ENCODE measurements at regions not wholly inside any gene's neighbourhood (a gene's known extent, or its start where the extent isn't known, plus 50 kb on each side); places are given as distances from the start of the nearest gene placed in this dataset.

DNA sequence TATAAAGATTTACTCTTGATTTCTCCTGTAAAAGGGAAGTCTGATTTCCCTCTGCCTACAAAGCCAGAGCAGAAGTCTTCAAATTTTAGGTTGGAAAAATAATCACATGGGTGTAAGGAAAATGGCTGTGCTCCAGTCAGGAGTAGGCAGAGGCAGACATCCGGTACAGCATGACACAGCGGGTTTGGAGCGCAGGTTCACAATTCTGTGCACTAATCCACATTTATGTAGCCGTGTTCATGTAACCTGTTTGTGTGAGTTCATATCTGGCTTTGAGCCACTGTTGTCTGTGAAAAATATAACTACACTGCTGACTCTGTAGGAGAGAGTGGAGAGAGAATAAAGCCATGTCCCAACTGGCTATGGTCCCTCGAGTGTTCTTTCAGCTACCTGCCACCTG, 248.0 kb downstream of the CASP12 start:
- TF ChIP-seq, protein P1, sequence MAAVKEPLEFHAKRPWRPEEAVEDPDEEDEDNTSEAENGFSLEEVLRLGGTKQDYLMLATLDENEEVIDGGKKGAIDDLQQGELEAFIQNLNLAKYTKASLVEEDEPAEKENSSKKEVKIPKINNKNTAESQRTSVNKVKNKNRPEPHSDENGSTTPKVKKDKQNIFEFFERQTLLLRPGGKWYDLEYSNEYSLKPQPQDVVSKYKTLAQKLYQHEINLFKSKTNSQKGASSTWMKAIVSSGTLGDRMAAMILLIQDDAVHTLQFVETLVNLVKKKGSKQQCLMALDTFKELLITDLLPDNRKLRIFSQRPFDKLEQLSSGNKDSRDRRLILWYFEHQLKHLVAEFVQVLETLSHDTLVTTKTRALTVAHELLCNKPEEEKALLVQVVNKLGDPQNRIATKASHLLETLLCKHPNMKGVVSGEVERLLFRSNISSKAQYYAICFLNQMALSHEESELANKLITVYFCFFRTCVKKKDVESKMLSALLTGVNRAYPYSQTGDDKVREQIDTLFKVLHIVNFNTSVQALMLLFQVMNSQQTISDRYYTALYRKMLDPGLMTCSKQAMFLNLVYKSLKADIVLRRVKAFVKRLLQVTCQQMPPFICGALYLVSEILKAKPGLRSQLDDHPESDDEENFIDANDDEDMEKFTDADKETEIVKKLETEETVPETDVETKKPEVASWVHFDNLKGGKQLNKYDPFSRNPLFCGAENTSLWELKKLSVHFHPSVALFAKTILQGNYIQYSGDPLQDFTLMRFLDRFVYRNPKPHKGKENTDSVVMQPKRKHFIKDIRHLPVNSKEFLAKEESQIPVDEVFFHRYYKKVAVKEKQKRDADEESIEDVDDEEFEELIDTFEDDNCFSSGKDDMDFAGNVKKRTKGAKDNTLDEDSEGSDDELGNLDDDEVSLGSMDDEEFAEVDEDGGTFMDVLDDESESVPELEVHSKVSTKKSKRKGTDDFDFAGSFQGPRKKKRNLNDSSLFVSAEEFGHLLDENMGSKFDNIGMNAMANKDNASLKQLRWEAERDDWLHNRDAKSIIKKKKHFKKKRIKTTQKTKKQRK (IDR thresholded peaks at IDR 0.05; ENCODE audit: borderline replicate concordance, low read depth, low read length) = no peak
- TF ChIP-seq, protein P2, sequence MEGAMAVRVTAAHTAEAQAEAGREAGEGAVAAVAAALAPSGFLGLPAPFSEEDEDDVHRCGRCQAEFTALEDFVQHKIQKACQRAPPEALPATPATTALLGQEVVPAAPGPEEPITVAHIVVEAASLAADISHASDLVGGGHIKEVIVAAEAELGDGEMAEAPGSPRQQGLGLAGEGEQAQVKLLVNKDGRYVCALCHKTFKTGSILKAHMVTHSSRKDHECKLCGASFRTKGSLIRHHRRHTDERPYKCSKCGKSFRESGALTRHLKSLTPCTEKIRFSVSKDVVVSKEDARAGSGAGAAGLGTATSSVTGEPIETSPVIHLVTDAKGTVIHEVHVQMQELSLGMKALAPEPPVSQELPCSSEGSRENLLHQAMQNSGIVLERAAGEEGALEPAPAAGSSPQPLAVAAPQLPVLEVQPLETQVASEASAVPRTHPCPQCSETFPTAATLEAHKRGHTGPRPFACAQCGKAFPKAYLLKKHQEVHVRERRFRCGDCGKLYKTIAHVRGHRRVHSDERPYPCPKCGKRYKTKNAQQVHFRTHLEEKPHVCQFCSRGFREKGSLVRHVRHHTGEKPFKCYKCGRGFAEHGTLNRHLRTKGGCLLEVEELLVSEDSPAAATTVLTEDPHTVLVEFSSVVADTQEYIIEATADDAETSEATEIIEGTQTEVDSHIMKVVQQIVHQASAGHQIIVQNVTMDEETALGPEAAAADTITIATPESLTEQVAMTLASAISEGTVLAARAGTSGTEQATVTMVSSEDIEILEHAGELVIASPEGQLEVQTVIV (CRISPR knock-in tag; IDR thresholded peaks at IDR 0.05; ENCODE audit: borderline replicate concordance) = no peak
- TF ChIP-seq, protein P3, sequence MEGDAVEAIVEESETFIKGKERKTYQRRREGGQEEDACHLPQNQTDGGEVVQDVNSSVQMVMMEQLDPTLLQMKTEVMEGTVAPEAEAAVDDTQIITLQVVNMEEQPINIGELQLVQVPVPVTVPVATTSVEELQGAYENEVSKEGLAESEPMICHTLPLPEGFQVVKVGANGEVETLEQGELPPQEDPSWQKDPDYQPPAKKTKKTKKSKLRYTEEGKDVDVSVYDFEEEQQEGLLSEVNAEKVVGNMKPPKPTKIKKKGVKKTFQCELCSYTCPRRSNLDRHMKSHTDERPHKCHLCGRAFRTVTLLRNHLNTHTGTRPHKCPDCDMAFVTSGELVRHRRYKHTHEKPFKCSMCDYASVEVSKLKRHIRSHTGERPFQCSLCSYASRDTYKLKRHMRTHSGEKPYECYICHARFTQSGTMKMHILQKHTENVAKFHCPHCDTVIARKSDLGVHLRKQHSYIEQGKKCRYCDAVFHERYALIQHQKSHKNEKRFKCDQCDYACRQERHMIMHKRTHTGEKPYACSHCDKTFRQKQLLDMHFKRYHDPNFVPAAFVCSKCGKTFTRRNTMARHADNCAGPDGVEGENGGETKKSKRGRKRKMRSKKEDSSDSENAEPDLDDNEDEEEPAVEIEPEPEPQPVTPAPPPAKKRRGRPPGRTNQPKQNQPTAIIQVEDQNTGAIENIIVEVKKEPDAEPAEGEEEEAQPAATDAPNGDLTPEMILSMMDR (IDR thresholded peaks at IDR 0.05 in 2 of 3, conservative IDR thresholded peaks at IDR 0.05 in 1 of 3; ENCODE audit: insufficient read depth in 2 of 3, low read depth in 1 of 3, low read length in 3 of 3) = no peak
- no peak for TF ChIP-seq JUN (IDR thresholded peaks at IDR 0.05; ENCODE audit: borderline replicate concordance, low read depth, low read length)
- no peak for TF ChIP-seq JUN (CRISPR knock-in tag; IDR thresholded peaks at IDR 0.05; ENCODE audit: borderline replicate concordance)
- no peak for TF ChIP-seq TCF7 (IDR thresholded peaks at IDR 0.05; ENCODE audit: borderline replicate concordance)
- TF ChIP-seq, protein P4, sequence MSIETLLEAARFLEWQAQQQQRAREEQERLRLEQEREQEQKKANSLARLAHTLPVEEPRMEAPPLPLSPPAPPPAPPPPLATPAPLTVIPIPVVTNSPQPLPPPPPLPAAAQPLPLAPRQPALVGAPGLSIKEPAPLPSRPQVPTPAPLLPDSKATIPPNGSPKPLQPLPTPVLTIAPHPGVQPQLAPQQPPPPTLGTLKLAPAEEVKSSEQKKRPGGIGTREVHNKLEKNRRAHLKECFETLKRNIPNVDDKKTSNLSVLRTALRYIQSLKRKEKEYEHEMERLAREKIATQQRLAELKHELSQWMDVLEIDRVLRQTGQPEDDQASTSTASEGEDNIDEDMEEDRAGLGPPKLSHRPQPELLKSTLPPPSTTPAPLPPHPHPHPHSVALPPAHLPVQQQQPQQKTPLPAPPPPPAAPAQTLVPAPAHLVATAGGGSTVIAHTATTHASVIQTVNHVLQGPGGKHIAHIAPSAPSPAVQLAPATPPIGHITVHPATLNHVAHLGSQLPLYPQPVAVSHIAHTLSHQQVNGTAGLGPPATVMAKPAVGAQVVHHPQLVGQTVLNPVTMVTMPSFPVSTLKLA (conservative IDR thresholded peaks at IDR 0.05) = no peak
- no peak for TF ChIP-seq EP300 (IDR thresholded peaks at IDR 0.05; ENCODE audit: low read length)
- TF ChIP-seq POLR2AphosphoS2 (IDR thresholded peaks at IDR 0.05; ENCODE audit: low read length) = no peak
- TF ChIP-seq FOXK2 (conservative IDR thresholded peaks at IDR 0.05 in 1 of 2, IDR thresholded peaks at IDR 0.05 in 1 of 2; ENCODE audit: low read depth in 2 of 2) = no peak
- no peak for TF ChIP-seq RFX7 (CRISPR knock-in tag; IDR thresholded peaks at IDR 0.05)
- TF ChIP-seq LEF1 (IDR thresholded peaks at IDR 0.05) = no peak
- TF ChIP-seq, protein P5, sequence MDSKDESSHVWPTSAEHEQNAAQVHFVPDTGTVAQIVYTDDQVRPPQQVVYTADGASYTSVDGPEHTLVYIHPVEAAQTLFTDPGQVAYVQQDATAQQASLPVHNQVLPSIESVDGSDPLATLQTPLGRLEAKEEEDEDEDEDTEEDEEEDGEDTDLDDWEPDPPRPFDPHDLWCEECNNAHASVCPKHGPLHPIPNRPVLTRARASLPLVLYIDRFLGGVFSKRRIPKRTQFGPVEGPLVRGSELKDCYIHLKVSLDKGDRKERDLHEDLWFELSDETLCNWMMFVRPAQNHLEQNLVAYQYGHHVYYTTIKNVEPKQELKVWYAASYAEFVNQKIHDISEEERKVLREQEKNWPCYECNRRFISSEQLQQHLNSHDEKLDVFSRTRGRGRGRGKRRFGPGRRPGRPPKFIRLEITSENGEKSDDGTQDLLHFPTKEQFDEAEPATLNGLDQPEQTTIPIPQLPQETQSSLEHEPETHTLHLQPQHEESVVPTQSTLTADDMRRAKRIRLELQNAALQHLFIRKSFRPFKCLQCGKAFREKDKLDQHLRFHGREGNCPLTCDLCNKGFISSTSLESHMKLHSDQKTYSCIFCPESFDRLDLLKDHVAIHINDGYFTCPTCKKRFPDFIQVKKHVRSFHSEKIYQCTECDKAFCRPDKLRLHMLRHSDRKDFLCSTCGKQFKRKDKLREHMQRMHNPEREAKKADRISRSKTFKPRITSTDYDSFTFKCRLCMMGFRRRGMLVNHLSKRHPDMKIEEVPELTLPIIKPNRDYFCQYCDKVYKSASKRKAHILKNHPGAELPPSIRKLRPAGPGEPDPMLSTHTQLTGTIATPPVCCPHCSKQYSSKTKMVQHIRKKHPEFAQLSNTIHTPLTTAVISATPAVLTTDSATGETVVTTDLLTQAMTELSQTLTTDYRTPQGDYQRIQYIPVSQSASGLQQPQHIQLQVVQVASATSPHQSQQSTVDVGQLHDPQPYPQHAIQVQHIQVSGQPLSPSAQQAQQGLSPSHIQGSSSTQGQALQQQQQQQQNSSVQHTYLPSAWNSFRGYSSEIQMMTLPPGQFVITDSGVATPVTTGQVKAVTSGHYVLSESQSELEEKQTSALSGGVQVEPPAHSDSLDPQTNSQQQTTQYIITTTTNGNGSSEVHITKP (IDR thresholded peaks at IDR 0.05; ENCODE audit: partially characterized antibody) = no peak

Data from K562 (cell line).